ENCODE measurements at regions not wholly inside any gene's neighbourhood (a gene's known extent, or its start where the extent isn't known, plus 50 kb on each side); places are given as distances from the start of the nearest gene placed in this dataset.

DNA sequence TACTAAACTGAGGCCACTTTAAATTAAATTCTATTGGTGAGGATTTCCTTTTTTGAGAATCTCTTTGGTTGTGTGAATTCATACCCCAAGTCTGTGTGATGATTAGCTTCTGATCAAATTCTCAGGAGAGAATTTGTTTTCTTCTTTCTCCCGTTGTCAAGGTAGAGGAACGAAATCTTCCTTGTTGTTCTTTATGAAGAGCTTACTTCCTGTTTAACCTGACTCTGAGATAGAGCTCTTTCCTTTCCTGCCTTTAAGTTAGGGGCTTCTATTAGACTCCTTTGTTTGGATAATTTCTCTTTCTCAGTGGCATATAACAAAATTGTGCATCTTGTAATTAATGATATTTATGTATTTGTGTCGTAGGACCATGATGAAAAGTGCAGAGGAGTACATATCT lies 572.1 kb downstream of the REEP3 start:
- ATAC-seq (no peak), DNase-seq (no peak)
- Mint-ChIP-seq H3K27me3 (ENCODE audit: low read depth) (no peaks in the 10 kb centered on the region), H3K9me3 (no peaks in the 10 kb centered on the region), H3K36me3 (ENCODE audit: insufficient read depth) (no peaks in the 10 kb centered on the region), H3K4me1 (ENCODE audit: low read depth) (no peaks in the 10 kb centered on the region), H3K4me3 (no peak overlapping the region)

- no peaks in the 10 kb centered on the region for H3K4me1 Mint-ChIP-seq (ENCODE audit: low read depth)
These were observed 572.8 kb downstream of the REEP3 start for GRCh38 chr10:64093946-64094535.

GRCh38 chr10:64096941-64097340 lies 575.7 kb downstream of the REEP3 start:
- Mint-ChIP-seq H3K36me3 (ENCODE audit: insufficient read depth) (no peaks in the 10 kb centered on the region), H3K4me1 (ENCODE audit: low read depth) (no peaks in the 10 kb centered on the region), H3K9me3 (no peaks in the 10 kb centered on the region), H3K27me3 (ENCODE audit: low read depth) (no peaks in the 10 kb centered on the region), H3K4me3 (no peak overlapping the region)
- no peak for ATAC-seq
- DNase-seq: no peak

More at GRCh38 chr10:64093946-64094535, 572.8 kb downstream of the REEP3 start:
- ATAC-seq (no peak), DNase-seq (no peak)
- Mint-ChIP-seq H3K9me3 (no peaks in the 10 kb centered on the region), H3K36me3 (ENCODE audit: insufficient read depth) (no peaks in the 10 kb centered on the region), H3K4me3 (no peak overlapping the region), H3K27me3 (ENCODE audit: low read depth) (no peaks in the 10 kb centered on the region)

- no peak overlapping the region for H3K4me3 Mint-ChIP-seq
- no peak for DNase-seq
- ATAC-seq: no peak
- H3K4me1 Mint-ChIP-seq (ENCODE audit: low read depth): no peaks in the 10 kb centered on the region
- H3K9me3 Mint-ChIP-seq: no peaks in the 10 kb centered on the region
- H3K36me3 Mint-ChIP-seq (ENCODE audit: insufficient read depth): no peaks in the 10 kb centered on the region
- H3K27me3 Mint-ChIP-seq (ENCODE audit: low read depth): no peaks in the 10 kb centered on the region
These were observed 576.4 kb downstream of the REEP3 start for GRCh38 chr10:64097391-64098122.

DNA sequence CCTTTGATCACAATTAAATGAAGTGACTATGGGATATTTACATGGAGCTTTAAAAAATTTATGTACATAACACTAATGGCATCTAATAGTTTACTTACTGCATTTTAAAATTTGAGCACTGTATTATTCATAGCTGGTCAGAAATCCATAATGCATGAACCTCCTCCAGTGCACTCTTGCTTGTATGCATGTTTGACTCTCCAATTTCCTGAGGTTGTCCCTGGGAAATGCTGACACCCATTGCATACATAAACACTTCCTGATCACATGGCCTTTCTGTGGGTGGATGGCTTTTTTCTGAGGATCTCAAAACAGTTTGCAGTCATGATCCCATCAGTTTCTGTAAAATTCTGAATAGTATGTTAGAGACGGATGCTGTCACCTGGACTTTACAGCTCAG lies 577.8 kb downstream of the REEP3 start:
- no peak for ATAC-seq
- Mint-ChIP-seq H3K4me3 (no peak overlapping the region), H3K9me3 (no peaks in the 10 kb centered on the region), H3K36me3 (ENCODE audit: insufficient read depth) (no peaks in the 10 kb centered on the region), H3K27me3 (ENCODE audit: low read depth) (no peaks in the 10 kb centered on the region), H3K4me1 (ENCODE audit: low read depth) (no peaks in the 10 kb centered on the region)
- DNase-seq: no peak

- Mint-ChIP-seq H3K36me3 (ENCODE audit: insufficient read depth) (no peaks in the 10 kb centered on the region), H3K4me3 (no peak overlapping the region), H3K9me3 (no peaks in the 10 kb centered on the region), H3K4me1 (ENCODE audit: low read depth) (no peaks in the 10 kb centered on the region), H3K27me3 (ENCODE audit: low read depth) (no peaks in the 10 kb centered on the region)
- DNase-seq: no peak
- ATAC-seq: no peak
These were observed 580.5 kb downstream of the REEP3 start for GRCh38 chr10:64101606-64102263.

GRCh38 chr10:64102264-64102633 lies 581.0 kb downstream of the REEP3 start:
- Mint-ChIP-seq H3K4me1 (ENCODE audit: low read depth) (no peaks in the 10 kb centered on the region), H3K9me3 (no peaks in the 10 kb centered on the region), H3K36me3 (ENCODE audit: insufficient read depth) (no peaks in the 10 kb centered on the region), H3K27me3 (ENCODE audit: low read depth) (no peaks in the 10 kb centered on the region), H3K4me3 (no peak overlapping the region)
- ATAC-seq (no peak), DNase-seq (no peak)

DNA sequence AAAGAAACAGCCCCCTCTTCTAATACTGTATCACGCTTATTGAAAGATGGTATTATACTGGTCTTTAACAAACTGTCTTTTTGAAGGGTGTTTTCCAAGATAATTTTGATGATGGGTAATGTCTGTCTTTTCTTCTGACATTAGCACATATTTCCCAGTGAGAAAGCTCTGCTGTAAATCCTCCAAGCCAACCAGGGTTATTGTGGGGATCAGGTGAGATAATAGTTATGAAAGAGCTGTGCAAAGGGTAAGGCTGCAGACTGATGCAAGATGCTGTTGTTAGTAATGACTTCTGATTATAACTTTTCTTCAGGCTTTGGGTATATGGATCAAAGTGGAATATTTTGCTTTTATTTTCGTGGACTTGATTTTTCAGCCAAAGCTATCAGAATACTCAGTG lies 581.7 kb downstream of the REEP3 start:
- ATAC-seq (no peak), DNase-seq (no peak)
- Mint-ChIP-seq H3K4me1 (ENCODE audit: low read depth) (no peaks in the 10 kb centered on the region), H3K27me3 (ENCODE audit: low read depth) (no peaks in the 10 kb centered on the region), H3K36me3 (ENCODE audit: insufficient read depth) (no peaks in the 10 kb centered on the region), H3K9me3 (no peaks in the 10 kb centered on the region), H3K4me3 (no peak overlapping the region)

DNA sequence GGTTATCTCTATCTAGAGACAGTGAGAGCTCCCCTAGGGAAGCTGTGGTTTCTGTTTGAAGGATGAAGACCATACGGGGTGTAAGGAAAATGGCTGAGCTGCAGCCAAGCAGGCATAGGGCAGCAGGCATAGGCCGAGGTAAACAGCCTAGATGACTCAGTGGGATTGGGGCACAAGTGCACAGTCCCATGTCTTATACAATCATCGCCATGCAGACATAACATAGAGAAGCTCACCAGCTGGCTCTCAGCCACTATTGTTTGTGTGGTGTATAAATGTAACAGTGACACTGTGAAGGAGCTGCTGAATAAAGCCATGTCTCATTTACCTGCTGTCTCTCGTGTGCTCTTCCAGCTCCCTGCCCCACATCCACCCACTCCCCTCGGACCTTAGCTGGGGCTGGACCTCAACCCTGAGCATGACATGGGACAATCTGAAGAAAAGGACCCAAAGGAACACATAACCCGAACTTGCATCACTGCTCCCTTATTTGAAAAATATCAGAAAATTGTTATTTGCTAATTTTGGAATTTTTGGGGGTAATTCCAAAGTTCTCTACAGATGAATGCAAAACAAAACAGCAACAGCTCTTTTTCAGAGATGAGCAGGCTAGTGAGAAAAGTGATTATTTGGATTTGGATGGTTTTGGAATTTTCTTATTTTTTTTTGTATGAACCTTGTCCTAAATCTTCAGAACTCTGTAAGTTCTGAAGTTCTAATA lies 582.7 kb downstream of the REEP3 start:
- ATAC-seq (no peak), DNase-seq (no peak)
- Mint-ChIP-seq H3K36me3 (ENCODE audit: insufficient read depth) (no peaks in the 10 kb centered on the region), H3K9me3 (no peaks in the 10 kb centered on the region), H3K27me3 (ENCODE audit: low read depth) (no peaks in the 10 kb centered on the region), H3K4me1 (ENCODE audit: low read depth) (no peaks in the 10 kb centered on the region), H3K4me3 (no peak overlapping the region)

DNA sequence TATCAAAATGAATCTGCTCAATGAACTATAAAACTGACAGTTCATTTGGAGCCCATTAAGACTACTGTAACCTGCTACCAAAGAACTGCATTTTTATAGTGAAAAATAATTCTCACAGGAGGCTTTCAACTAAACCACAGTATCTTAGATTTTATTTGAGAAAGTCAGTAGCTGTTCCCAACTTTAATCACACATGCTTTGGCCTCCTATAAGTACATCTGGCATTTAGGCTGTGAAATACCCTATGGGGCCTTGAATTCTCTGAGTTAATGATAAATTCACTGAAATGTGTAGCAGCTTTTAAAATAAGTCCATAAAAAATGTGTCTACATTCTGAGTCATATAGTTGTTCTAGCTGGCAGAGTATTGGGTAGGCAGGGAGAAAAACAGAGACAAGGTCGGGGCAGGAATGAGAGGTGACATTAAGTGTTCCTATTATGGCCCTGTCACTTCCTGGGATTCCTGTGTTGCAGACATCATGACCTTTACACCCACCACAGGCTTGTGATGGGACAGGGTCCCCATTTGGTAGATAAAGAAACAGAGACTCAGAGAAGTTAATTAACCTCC lies 588.8 kb downstream of the REEP3 start:
- Mint-ChIP-seq H3K36me3 (ENCODE audit: insufficient read depth) (no peaks in the 10 kb centered on the region), H3K9me3 (no peaks in the 10 kb centered on the region), H3K4me1 (ENCODE audit: low read depth) (peaks cover 5% of the 10 kb centered on the region), H3K4me3 (no peak overlapping the region), H3K27me3 (ENCODE audit: low read depth) (no peaks in the 10 kb centered on the region)
- ATAC-seq: no peak
- DNase-seq: no peak

DNA sequence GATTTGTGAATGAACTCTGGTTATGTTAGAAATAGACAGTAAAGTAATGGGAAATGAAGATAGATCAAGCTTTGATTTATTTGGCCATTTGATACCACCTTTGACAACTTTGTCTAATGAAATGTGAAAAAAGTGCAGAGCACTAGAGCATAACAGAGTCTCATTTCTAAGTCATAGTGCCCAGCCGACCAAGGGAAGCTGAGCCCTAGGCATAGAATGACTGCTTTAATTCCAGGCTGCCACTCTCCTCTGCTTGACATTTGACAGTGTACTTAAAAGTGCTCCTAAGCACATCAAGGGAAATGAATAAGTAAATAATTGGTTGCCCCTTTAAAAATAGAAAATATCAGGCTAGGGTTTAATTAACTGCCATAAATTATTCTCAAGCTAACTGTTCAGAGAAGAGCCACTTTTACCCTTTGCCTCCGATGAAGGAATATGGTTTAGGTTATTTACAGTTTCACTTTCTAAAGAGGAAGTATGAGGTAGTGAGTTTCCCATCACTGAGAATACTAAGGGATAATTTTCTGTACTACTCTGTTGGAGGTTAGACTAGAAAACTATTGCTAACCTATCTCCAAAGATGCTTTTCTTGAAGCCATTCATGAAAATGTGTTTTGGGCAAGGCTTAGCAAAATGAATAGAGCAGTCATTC lies 591.6 kb downstream of the REEP3 start:
- Mint-ChIP-seq H3K4me1 (ENCODE audit: low read depth) (peaks cover 5% of the 10 kb centered on the region), H3K36me3 (ENCODE audit: insufficient read depth) (no peaks in the 10 kb centered on the region), H3K9me3 (no peaks in the 10 kb centered on the region), H3K27me3 (ENCODE audit: low read depth) (no peaks in the 10 kb centered on the region), H3K4me3 (peak overlapping the region; percentile 10)
- ATAC-seq: no peak
- DNase-seq: no peak

DNA sequence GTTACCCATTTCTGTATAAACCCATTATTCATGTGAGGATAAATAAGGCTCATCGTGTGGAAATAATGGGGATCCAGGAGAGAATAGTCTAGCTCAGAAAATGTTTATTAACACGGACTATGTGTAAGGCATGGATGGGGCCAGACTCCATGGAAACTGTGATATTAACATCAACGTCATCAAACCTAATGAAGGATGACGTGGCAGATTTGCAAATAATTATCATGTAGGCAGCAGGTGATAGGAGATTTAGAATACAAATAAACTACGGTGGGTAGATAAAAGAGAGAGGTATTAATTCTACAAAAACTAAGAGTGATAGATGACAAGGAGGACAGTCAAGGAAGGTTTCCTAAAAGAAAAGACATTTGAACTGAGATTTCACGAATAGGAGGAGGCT lies 592.2 kb downstream of the REEP3 start:
- H3K9me3 Mint-ChIP-seq: no peaks in the 10 kb centered on the region
- no peaks in the 10 kb centered on the region for H3K27me3 Mint-ChIP-seq (ENCODE audit: low read depth)
- no peak overlapping the region for H3K4me3 Mint-ChIP-seq
- peaks cover 5% of the 10 kb centered on the region for H3K4me1 Mint-ChIP-seq (ENCODE audit: low read depth)
- DNase-seq (no peak), ATAC-seq (no peak)
- H3K36me3 Mint-ChIP-seq (ENCODE audit: insufficient read depth): no peaks in the 10 kb centered on the region

DNA sequence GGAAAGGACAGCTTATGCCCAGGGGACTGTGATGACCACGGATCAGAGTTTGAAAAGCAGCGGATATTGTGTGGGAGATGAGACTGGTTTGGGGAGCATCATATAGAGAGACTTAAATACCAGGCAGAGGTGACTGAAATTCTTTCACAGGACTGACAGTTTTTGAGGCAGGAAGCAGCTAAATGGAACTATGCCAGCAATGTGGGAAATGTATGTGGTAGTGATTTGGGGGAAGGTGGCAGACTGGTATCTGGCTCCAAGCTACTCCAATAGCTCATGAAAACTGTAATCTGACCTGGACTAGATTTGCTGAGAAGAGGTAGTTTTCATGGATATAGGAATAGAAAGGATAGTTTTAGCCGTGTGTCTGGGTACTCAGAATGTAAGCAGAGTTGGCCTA lies 592.6 kb downstream of the REEP3 start:
- no peak for DNase-seq
- H3K4me1 Mint-ChIP-seq (ENCODE audit: low read depth): peaks cover 5% of the 10 kb centered on the region
- no peaks in the 10 kb centered on the region for H3K36me3 Mint-ChIP-seq (ENCODE audit: insufficient read depth)
- H3K9me3 Mint-ChIP-seq: no peaks in the 10 kb centered on the region
- no peak overlapping the region for H3K4me3 Mint-ChIP-seq
- ATAC-seq: no peak
- no peaks in the 10 kb centered on the region for H3K27me3 Mint-ChIP-seq (ENCODE audit: low read depth)

GRCh38 chr10:64115471-64115870 lies 594.3 kb downstream of the REEP3 start:
- no peaks in the 10 kb centered on the region for H3K9me3 Mint-ChIP-seq
- DNase-seq (no peak), ATAC-seq (no peak)
- no peaks in the 10 kb centered on the region for H3K36me3 Mint-ChIP-seq (ENCODE audit: insufficient read depth)
- H3K27me3 Mint-ChIP-seq (ENCODE audit: low read depth): no peaks in the 10 kb centered on the region
- H3K4me3 Mint-ChIP-seq: no peak overlapping the region
- H3K4me1 Mint-ChIP-seq (ENCODE audit: low read depth): peaks cover 5% of the 10 kb centered on the region

Data from activated T-cell treated with anti-CD3 and anti-CD28 coated beads, Interleukin-2, amount 50 U/mL, for 4 hours (primary cell).